22Rv1 (cell line): ENCODE measurements at regions not wholly inside any gene's neighbourhood (a gene's known extent, or its start where the extent isn't known, plus 50 kb on each side); places are given as distances from the start of the nearest gene placed in this dataset.

ENCODE experiments used
- H3K27ac ChIP-seq: fragments of 450-650 bp; 2 replicates; pipeline ENCODE4 v1.5.1; 2017
- CTCF ChIP-seq: fragments of 450-650 bp; IDR thresholded peaks from 2 replicates; pipeline ENCODE4 v1.5.1; 2017; ENCODE audit warnings: mild to moderate bottlenecking
- ZFX ChIP-seq: fragments of 450-650 bp; IDR thresholded peaks from 2 replicates; pipeline ENCODE4 v1.6.1; 2017; ENCODE audit warnings: antibody characterized with exemption, borderline replicate concordance

GRCh38 chr5:152456815-152457443 lies 51.9 kb upstream of the NMUR2 start:
- no peak overlapping the region for H3K27ac ChIP-seq
- TF ChIP-seq CTCF (no peak), ZFX (no peak)

- TF ChIP-seq CTCF (peak; percentile 66), ZFX (no peak)
- no peak overlapping the region for H3K27ac ChIP-seq
Measured at GRCh38 chr5:152462021-152462721, 57.1 kb upstream of the NMUR2 start.

- TF ChIP-seq CTCF (no peak), ZFX (no peak)
- H3K27ac ChIP-seq: no peak overlapping the region
Measured at GRCh38 chr5:152464048-152464447, 59.0 kb upstream of the NMUR2 start.

- no peak for TF ChIP-seq ZFX
- no peak for TF ChIP-seq CTCF
- no peak overlapping the region for H3K27ac ChIP-seq
Measured at GRCh38 chr5:152465140-152465539, 60.1 kb upstream of the NMUR2 start.

- H3K27ac ChIP-seq: no peak overlapping the region
- no peak for TF ChIP-seq CTCF
- no peak for TF ChIP-seq ZFX
Measured at GRCh38 chr5:152466085-152466745, 61.1 kb upstream of the NMUR2 start.

- TF ChIP-seq ZFX (no peak), CTCF (no peak)
- H3K27ac ChIP-seq: no peak overlapping the region
Measured at GRCh38 chr5:152470167-152470566, 65.1 kb upstream of the NMUR2 start.

- H3K27ac ChIP-seq: no peak overlapping the region
- no peak for TF ChIP-seq CTCF
- TF ChIP-seq ZFX: no peak
Measured at GRCh38 chr5:152472083-152472482, 67.0 kb upstream of the NMUR2 start.
